WTC11 (cell line): ENCODE measurements at regions not wholly inside any gene's neighbourhood (a gene's known extent, or its start where the extent isn't known, plus 50 kb on each side); places are given as distances from the start of the nearest gene placed in this dataset.

ENCODE experiments used
- ATAC-seq: fragments of 200-7000 bp; cut with Tn5 transposase; 2 replicates; pipeline ENCODE4 v1.10.0; 2021; ENCODE audit warnings: mild to moderate bottlenecking, moderate library complexity
- CTCF ChIA-PET: fragments of 300-600 bp; sonication (Branson Sonifier 250); formaldehyde crosslinking; loops from one replicate; lab custom pipeline; 2021; ENCODE audit warnings: antibody characterized with exemption; lab: Charles Lee
- POLR2A ChIA-PET: fragments of 350-600 bp; sonication (Branson Sonifier 250); formaldehyde crosslinking; loops from one replicate; lab custom pipeline; 2021; ENCODE audit warnings: antibody characterized with exemption; lab: Charles Lee
- DNase-seq: peaks from one replicate; pipeline ENCODE4 v3.0.0; 2021; ENCODE audit warnings: low spot score
- H3K27ac Mint-ChIP-seq: 2 replicates; pipeline ENCODE4 v1.8.0; 2021; ENCODE audit warnings: mixed read lengths
- H3K27me3 Mint-ChIP-seq: 2 replicates; pipeline ENCODE4 v1.8.0; 2021; ENCODE audit warnings: low read depth, mild to moderate bottlenecking, moderate library complexity, mixed read lengths
- H3K36me3 Mint-ChIP-seq: 2 replicates; pipeline ENCODE4 v1.8.0; 2021; ENCODE audit warnings: mixed read lengths
- H3K4me1 Mint-ChIP-seq: 2 replicates; pipeline ENCODE4 v1.8.0; 2022; ENCODE audit warnings: mixed read lengths
- H3K4me3 Mint-ChIP-seq: 2 replicates; pipeline ENCODE4 v1.8.0; 2021; ENCODE audit warnings: mild to moderate bottlenecking, moderate library complexity, mixed read lengths
- H3K9me3 Mint-ChIP-seq: 2 replicates; pipeline ENCODE4 v1.8.0; 2021; ENCODE audit warnings: mixed read lengths
- ARID4B ChIP-seq: sonication (generic); formaldehyde crosslinking; IDR thresholded peaks from 2 replicates; pipeline ENCODE4 v1.8.0; 2023; ENCODE audit warnings: missing genetic modification reagents, mild to moderate bottlenecking, borderline replicate concordance
- ATF2 ChIP-seq: sonication (generic); formaldehyde crosslinking; IDR thresholded peaks from 2 replicates; pipeline ENCODE4 v1.8.1; 2022; ENCODE audit warnings: low read depth, missing genetic modification reagents, borderline replicate concordance
- CBFB ChIP-seq: sonication (generic); formaldehyde crosslinking; IDR thresholded peaks from 2 replicates; pipeline ENCODE4 v1.8.1; 2022; ENCODE audit warnings: mild to moderate bottlenecking, low read depth, missing genetic modification reagents
- CREM ChIP-seq: sonication (generic); formaldehyde crosslinking; IDR thresholded peaks from 2 replicates; pipeline ENCODE4 v1.8.1; 2022; ENCODE audit warnings: mild to moderate bottlenecking, missing genetic modification reagents, moderate library complexity
- ETV6 ChIP-seq: sonication (generic); formaldehyde crosslinking; IDR thresholded peaks from 2 replicates; pipeline ENCODE4 v1.8.1; 2022; ENCODE audit warnings: mild to moderate bottlenecking, missing genetic modification reagents
- GABPB1 ChIP-seq: sonication (generic); formaldehyde crosslinking; IDR thresholded peaks from 2 replicates; pipeline ENCODE4 v1.8.1; 2023; ENCODE audit warnings: mild to moderate bottlenecking, missing genetic modification reagents
- HMGA2 ChIP-seq: fragments of 250-450 bp; sonication (Bioruptor Pico); IDR thresholded peaks from 2 replicates; pipeline ENCODE4 v1.4.0; 2021; ENCODE audit warnings: mild to moderate bottlenecking, moderate library complexity
- NFATC4 ChIP-seq: fragments of 250-450 bp; sonication (Bioruptor Pico); IDR thresholded peaks from 2 replicates; pipeline ENCODE4 v1.9.0; 2021; ENCODE audit warnings: mild to moderate bottlenecking
- NR3C1 ChIP-seq: sonication (generic); formaldehyde crosslinking; conservative IDR thresholded peaks from 2 replicates; pipeline ENCODE4 v1.8.1; 2023; ENCODE audit warnings: low read depth, mild to moderate bottlenecking, missing genetic modification reagents
- RELA ChIP-seq: sonication (generic); formaldehyde crosslinking; IDR thresholded peaks from 2 replicates; pipeline ENCODE4 v1.8.1; 2022; ENCODE audit warnings: missing genetic modification reagents, mild to moderate bottlenecking, borderline replicate concordance
- SMAD4 ChIP-seq: sonication (generic); formaldehyde crosslinking; IDR thresholded peaks from 2 replicates; pipeline ENCODE4 v1.8.0; 2022; ENCODE audit warnings: mild to moderate bottlenecking, missing genetic modification reagents
- TEAD4 ChIP-seq: sonication (generic); formaldehyde crosslinking; IDR thresholded peaks from 2 replicates; pipeline ENCODE4 v1.8.0; 2022; ENCODE audit warnings: mild to moderate bottlenecking, missing genetic modification reagents
- ZNF121 ChIP-seq: sonication (generic); formaldehyde crosslinking; IDR thresholded peaks from 2 replicates; pipeline ENCODE4 v1.8.0; 2023; ENCODE audit warnings: missing genetic modification reagents
- ZNF219 ChIP-seq: sonication (generic); formaldehyde crosslinking; IDR thresholded peaks from 2 replicates; pipeline ENCODE4 v1.8.0; 2023; ENCODE audit warnings: missing genetic modification reagents, mild to moderate bottlenecking, borderline replicate concordance
- ZNF263 ChIP-seq: sonication (generic); formaldehyde crosslinking; IDR thresholded peaks from 2 replicates; pipeline ENCODE4 v1.8.1; 2022; ENCODE audit warnings: low read depth, mild to moderate bottlenecking, moderate library complexity, missing genetic modification reagents
- ZNF396 ChIP-seq: fragments of 250-450 bp; sonication (Bioruptor Pico); IDR thresholded peaks from 2 replicates; pipeline ENCODE4 v1.8.0; 2021; ENCODE audit warnings: mild to moderate bottlenecking, moderate library complexity, borderline replicate concordance
- TF ChIP-seq, protein P1 (sequence below): sonication (generic); formaldehyde crosslinking; IDR thresholded peaks from 2 replicates; pipeline ENCODE4 v1.8.0; 2023; ENCODE audit warnings: mild to moderate bottlenecking, missing genetic modification reagents
- TF ChIP-seq, protein P2 (sequence below): fragments of 250-450 bp; sonication (Bioruptor Pico); IDR thresholded peaks from 2 replicates; pipeline ENCODE4 v1.9.0; 2021; ENCODE audit warnings: mild to moderate bottlenecking
- TF ChIP-seq, protein P3 (sequence below): sonication (generic); formaldehyde crosslinking; IDR thresholded peaks from 2 replicates; pipeline ENCODE4 v1.8.0; 2023; ENCODE audit warnings: missing genetic modification reagents
- TF ChIP-seq, protein P4 (sequence below): sonication (generic); formaldehyde crosslinking; IDR thresholded peaks from 2 replicates; pipeline ENCODE4 v1.8.1; 2023; ENCODE audit warnings: mild to moderate bottlenecking, missing genetic modification reagents

DNA sequence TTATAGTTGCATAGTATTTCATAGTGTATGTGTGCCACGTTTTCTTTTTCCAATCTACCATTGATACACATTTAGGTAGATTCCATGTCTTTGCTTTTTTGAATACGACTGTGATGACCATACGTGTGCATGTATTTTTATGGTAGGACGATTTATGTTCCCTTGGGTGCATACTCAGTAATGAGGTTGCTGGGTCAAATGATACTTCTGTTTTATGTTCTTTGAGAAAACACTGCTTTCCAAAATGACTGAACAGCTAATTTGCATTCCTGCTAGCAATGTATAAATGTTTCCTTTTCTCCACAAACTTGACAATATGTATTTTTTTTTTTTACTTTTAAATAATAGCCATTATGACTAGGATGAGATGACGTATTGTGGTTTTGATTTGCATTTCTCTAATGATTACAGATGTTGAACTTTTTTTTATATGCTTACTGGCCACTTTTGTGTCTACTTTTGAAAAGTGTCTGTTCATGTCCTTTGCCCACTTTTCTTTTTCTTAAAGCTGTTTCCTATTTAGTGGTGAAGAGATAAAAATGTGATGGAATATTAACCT lies 969.5 kb upstream of the NDST4 start (continued):
- TF ChIP-seq ATF2 (no peak), ZNF396 (CRISPR knock-in tag) (no peak), ZNF219 (CRISPR knock-in tag) (no peak), RELA (CRISPR knock-in tag) (no peak)
- TF ChIP-seq, protein P1, sequence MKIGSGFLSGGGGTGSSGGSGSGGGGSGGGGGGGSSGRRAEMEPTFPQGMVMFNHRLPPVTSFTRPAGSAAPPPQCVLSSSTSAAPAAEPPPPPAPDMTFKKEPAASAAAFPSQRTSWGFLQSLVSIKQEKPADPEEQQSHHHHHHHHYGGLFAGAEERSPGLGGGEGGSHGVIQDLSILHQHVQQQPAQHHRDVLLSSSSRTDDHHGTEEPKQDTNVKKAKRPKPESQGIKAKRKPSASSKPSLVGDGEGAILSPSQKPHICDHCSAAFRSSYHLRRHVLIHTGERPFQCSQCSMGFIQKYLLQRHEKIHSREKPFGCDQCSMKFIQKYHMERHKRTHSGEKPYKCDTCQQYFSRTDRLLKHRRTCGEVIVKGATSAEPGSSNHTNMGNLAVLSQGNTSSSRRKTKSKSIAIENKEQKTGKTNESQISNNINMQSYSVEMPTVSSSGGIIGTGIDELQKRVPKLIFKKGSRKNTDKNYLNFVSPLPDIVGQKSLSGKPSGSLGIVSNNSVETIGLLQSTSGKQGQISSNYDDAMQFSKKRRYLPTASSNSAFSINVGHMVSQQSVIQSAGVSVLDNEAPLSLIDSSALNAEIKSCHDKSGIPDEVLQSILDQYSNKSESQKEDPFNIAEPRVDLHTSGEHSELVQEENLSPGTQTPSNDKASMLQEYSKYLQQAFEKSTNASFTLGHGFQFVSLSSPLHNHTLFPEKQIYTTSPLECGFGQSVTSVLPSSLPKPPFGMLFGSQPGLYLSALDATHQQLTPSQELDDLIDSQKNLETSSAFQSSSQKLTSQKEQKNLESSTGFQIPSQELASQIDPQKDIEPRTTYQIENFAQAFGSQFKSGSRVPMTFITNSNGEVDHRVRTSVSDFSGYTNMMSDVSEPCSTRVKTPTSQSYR (CRISPR knock-in tag): no peak

GRCh38 chr4:116073051-116073450 lies 959.6 kb upstream of the NDST4 start:
- ATAC-seq: no peak
- Mint-ChIP-seq H3K4me1 (no peaks in the 10 kb centered on the region), H3K9me3 (peaks cover 12% of the 10 kb centered on the region), H3K27ac (no peak overlapping the region), H3K4me3 (no peak overlapping the region), H3K36me3 (no peaks in the 10 kb centered on the region; the same call in 1 of the 2 replicates), H3K27me3 (no peaks in the 10 kb centered on the region)
- ChIA-PET POLR2A (no interaction called here), CTCF (no interaction called here)
- DNase-seq: no peak
- TF ChIP-seq HMGA2 (CRISPR knock-in tag) (no peak), CBFB (CRISPR knock-in tag) (no peak), SMAD4 (no peak), ZNF263 (no peak), CREM (no peak), GABPB1 (CRISPR knock-in tag) (no peak), NFATC4 (CRISPR knock-in tag) (no peak), ZNF121 (CRISPR knock-in tag) (no peak), ETV6 (no peak), TEAD4 (no peak), NR3C1 (CRISPR knock-in tag) (no peak), ARID4B (CRISPR knock-in tag) (no peak)
- TF ChIP-seq, protein P2, sequence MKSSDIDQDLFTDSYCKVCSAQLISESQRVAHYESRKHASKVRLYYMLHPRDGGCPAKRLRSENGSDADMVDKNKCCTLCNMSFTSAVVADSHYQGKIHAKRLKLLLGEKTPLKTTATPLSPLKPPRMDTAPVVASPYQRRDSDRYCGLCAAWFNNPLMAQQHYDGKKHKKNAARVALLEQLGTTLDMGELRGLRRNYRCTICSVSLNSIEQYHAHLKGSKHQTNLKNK: no peak
- TF ChIP-seq, protein P1 (CRISPR knock-in tag): no peak
- TF ChIP-seq, protein P3, sequence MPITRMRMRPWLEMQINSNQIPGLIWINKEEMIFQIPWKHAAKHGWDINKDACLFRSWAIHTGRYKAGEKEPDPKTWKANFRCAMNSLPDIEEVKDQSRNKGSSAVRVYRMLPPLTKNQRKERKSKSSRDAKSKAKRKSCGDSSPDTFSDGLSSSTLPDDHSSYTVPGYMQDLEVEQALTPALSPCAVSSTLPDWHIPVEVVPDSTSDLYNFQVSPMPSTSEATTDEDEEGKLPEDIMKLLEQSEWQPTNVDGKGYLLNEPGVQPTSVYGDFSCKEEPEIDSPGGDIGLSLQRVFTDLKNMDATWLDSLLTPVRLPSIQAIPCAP (CRISPR knock-in tag): no peak
- TF ChIP-seq, protein P4, sequence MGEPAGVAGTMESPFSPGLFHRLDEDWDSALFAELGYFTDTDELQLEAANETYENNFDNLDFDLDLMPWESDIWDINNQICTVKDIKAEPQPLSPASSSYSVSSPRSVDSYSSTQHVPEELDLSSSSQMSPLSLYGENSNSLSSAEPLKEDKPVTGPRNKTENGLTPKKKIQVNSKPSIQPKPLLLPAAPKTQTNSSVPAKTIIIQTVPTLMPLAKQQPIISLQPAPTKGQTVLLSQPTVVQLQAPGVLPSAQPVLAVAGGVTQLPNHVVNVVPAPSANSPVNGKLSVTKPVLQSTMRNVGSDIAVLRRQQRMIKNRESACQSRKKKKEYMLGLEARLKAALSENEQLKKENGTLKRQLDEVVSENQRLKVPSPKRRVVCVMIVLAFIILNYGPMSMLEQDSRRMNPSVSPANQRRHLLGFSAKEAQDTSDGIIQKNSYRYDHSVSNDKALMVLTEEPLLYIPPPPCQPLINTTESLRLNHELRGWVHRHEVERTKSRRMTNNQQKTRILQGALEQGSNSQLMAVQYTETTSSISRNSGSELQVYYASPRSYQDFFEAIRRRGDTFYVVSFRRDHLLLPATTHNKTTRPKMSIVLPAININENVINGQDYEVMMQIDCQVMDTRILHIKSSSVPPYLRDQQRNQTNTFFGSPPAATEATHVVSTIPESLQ (CRISPR knock-in tag): no peak
